ENCODE measurements at regions not wholly inside any gene's neighbourhood (a gene's known extent, or its start where the extent isn't known, plus 50 kb on each side); places are given as distances from the start of the nearest gene placed in this dataset.

DNA sequence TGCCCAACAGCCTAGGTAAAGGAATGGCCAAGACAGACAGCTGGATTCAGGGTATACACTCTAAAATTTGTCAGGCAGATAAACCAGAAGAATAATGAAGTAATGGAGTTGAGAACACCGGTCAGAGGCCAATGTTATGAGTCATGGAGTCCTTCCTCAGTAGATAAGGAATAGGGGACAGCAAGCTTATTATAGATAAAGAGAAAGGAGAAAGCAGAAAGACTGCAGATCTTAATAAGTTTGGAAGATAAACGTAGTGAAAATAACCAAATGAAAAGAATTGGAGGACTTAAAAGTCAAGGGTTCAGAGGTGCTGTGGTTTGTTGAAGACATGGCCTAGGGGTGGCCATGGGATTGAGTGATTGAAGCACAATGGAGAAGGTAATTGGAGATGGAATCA is 63.5 kb upstream of the NFE2L2 start:
- TF ChIP-seq FOXA1 (IDR thresholded peaks at IDR 0.05), result no peak
- TF ChIP-seq FOXK2 (IDR thresholded peaks at IDR 0.05), result no peak
- TF ChIP-seq, protein P1, sequence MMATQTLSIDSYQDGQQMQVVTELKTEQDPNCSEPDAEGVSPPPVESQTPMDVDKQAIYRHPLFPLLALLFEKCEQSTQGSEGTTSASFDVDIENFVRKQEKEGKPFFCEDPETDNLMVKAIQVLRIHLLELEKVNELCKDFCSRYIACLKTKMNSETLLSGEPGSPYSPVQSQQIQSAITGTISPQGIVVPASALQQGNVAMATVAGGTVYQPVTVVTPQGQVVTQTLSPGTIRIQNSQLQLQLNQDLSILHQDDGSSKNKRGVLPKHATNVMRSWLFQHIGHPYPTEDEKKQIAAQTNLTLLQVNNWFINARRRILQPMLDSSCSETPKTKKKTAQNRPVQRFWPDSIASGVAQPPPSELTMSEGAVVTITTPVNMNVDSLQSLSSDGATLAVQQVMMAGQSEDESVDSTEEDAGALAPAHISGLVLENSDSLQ (IDR thresholded peaks at IDR 0.05), result no peak
- TF ChIP-seq TARDBP (IDR thresholded peaks at IDR 0.05), result no peak
- no peak for TF ChIP-seq FOXM1 (IDR thresholded peaks at IDR 0.05; ENCODE audit: borderline replicate concordance)
- TF ChIP-seq HDGF (IDR thresholded peaks at IDR 0.05; ENCODE audit: borderline replicate concordance), result no peak
- no peak for TF ChIP-seq L3MBTL2 (conservative IDR thresholded peaks at IDR 0.05)
- TF ChIP-seq NFRKB (IDR thresholded peaks at IDR 0.05), result no peak
- no peak for TF ChIP-seq SP1 (IDR thresholded peaks at IDR 0.05)

Data from HEK293T (cell line).